Neural cell (in vitro differentiated cells): ENCODE measurements at regions not wholly inside any gene's neighbourhood (a gene's known extent, or its start where the extent isn't known, plus 50 kb on each side); places are given as distances from the start of the nearest gene placed in this dataset.

ENCODE experiments used
- H2AFZ ChIP-seq: fragments of 200-600, 300-800 bp; sonication (generic), shearing (Covaris generic); 2 replicates; pipeline ENCODE4 v1.6.0; 2014; ENCODE audit warnings: low read depth, mild to moderate bottlenecking, antibody characterized with exemption, low read length, moderate library complexity
- H3F3A ChIP-seq: fragments of 200-600 bp; shearing (Covaris generic); 2 replicates; pipeline ENCODE4 v1.6.1; 2016; ENCODE audit warnings: mild to moderate bottlenecking, moderate library complexity, mixed read lengths, antibody characterized with exemption, low read length; ENCODE audit not compliant: insufficient read depth, poor library complexity, severe bottlenecking
- H3K27ac ChIP-seq: fragments of 200-600, 300-800 bp; sonication (generic), shearing (Covaris generic); 2 replicates; pipeline ENCODE4 v1.5.1; 2014; ENCODE audit warnings: mild to moderate bottlenecking, low read length, moderate library complexity
- H3K27me3 ChIP-seq: fragments of 300-800, 200-600 bp; sonication (generic), shearing (Covaris generic); 2 replicates; pipeline ENCODE4 v1.6.0; 2014; ENCODE audit warnings: mild to moderate bottlenecking, low read depth, low read length, moderate library complexity; ENCODE audit not compliant: insufficient read depth
- H3K36me3 ChIP-seq: fragments of 300-800, 200-600 bp; sonication (generic), shearing (Covaris generic); 2 replicates; pipeline ENCODE4 v1.5.1; 2014; ENCODE audit warnings: mild to moderate bottlenecking, antibody characterized with exemption, low read length, moderate library complexity; ENCODE audit not compliant: insufficient read depth
- H3K4me2 ChIP-seq: fragments of 300-800, 200-600 bp; sonication (generic), shearing (Covaris generic); 2 replicates; pipeline ENCODE4 v1.6.0; 2014; ENCODE audit warnings: mild to moderate bottlenecking, low read length
- H3K4me3 ChIP-seq: fragments of 300-800, 200-600 bp; sonication (generic), shearing (Covaris generic); 2 replicates; pipeline ENCODE4 v1.5.1; 2014; ENCODE audit warnings: mild to moderate bottlenecking, low read length, moderate library complexity
- H3K79me2 ChIP-seq: fragments of 200-600 bp; shearing (Covaris generic); replicated peaks from 2 replicates; pipeline ENCODE4 v1.6.0; 2014; ENCODE audit warnings: mild to moderate bottlenecking, low read length, moderate library complexity; ENCODE audit not compliant: insufficient read depth
- H3K9ac ChIP-seq: fragments of 300-800, 200-600 bp; sonication (generic), shearing (Covaris generic); 2 replicates; pipeline ENCODE4 v1.6.1; 2016; ENCODE audit warnings: mild to moderate bottlenecking, low read length, mixed read lengths
- H3K9me2 ChIP-seq: fragments of 200-600 bp; shearing (Covaris generic); 2 replicates; pipeline ENCODE4 v1.6.1; 2016; ENCODE audit warnings: mild to moderate bottlenecking, low read length, mixed read lengths; ENCODE audit not compliant: insufficient read depth
- H3K9me3 ChIP-seq: fragments of 200-600, 300-800 bp; sonication (generic), shearing (Covaris generic); 2 replicates; pipeline ENCODE4 v1.6.1; 2016; ENCODE audit warnings: mild to moderate bottlenecking, mixed run types, low read length, moderate library complexity, mixed read lengths
- H4K20me1 ChIP-seq: fragments of 200-600 bp; shearing (Covaris generic); 2 replicates; pipeline ENCODE4 v1.6.1; 2016; ENCODE audit warnings: mild to moderate bottlenecking, mixed run types; ENCODE audit not compliant: insufficient read depth
- CTCF ChIP-seq: fragments of 450-650 bp; IDR thresholded peaks from 2 replicates; pipeline ENCODE4 v1.5.1; 2014; ENCODE audit warnings: antibody characterized with exemption, mild to moderate bottlenecking, moderate library complexity; ENCODE audit not compliant: poor library complexity, severe bottlenecking
- EP300 ChIP-seq: fragments of 450-650 bp; conservative IDR thresholded peaks from 2 replicates; pipeline ENCODE4 v1.6.1; 2014; ENCODE audit warnings: antibody characterized with exemption, mild to moderate bottlenecking, moderate library complexity; ENCODE audit not compliant: poor library complexity, severe bottlenecking
- EZH2 ChIP-seq: fragments of 200-600, 300-800 bp; shearing (Covaris generic), sonication (generic); IDR thresholded peaks from 2 replicates; pipeline ENCODE4 v1.6.1; 2014; ENCODE audit warnings: antibody characterized with exemption, low read length, borderline replicate concordance, mild to moderate bottlenecking; ENCODE audit not compliant: insufficient read depth, poor library complexity, severe bottlenecking
- MXI1 ChIP-seq: fragments of 450-650 bp; conservative IDR thresholded peaks from 2 replicates; pipeline ENCODE4 v1.6.1; 2014; ENCODE audit warnings: antibody characterized with exemption, mild to moderate bottlenecking; ENCODE audit not compliant: poor library complexity, severe bottlenecking
- POLR2AphosphoS5 ChIP-seq: IDR thresholded peaks from 2 replicates; pipeline ENCODE4 v1.6.1; 2012
- RAD21 ChIP-seq: fragments of 450-650 bp; conservative IDR thresholded peaks from 2 replicates; pipeline ENCODE4 v1.6.1; 2014; ENCODE audit warnings: antibody characterized with exemption, mild to moderate bottlenecking, moderate library complexity
- SMC3 ChIP-seq: fragments of 450-650 bp; conservative IDR thresholded peaks from 2 replicates; pipeline ENCODE4 v1.6.1; 2014; ENCODE audit warnings: antibody characterized with exemption, mild to moderate bottlenecking, moderate library complexity; ENCODE audit not compliant: poor library complexity
- TAF1 ChIP-seq: IDR thresholded peaks from 2 replicates; pipeline ENCODE4 v1.6.1; 2012; ENCODE audit warnings: low read depth
- TF ChIP-seq, protein P1 (sequence below): IDR thresholded peaks from 2 replicates; pipeline ENCODE4 v1.6.1; 2012; ENCODE audit warnings: borderline replicate concordance

DNA sequence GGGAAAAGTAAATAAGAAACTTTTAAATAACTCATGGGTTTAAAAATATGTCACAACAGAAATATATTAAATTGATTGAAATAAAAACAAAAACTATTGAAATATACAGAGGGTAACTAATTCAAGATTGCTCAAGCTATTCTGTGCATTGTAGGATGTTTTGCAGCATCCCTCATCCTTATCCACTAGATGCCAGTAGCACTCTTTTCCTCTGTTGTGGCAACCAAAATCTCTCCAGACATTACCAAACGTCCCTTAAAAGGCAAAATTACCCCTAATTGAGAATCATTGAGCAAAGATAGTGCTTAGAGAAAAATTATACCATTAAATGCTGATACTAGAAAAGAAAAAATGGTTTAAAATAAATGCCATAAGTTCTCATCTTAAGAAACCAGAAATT is 682.6 kb downstream of the RWDD3 start:
- no peak overlapping the region for H3K4me2 ChIP-seq
- H3K9me2 ChIP-seq, result no peaks in the 10 kb centered on the region
- H3K9ac ChIP-seq, result no peak overlapping the region
- H3K79me2 ChIP-seq, result no peaks in the 10 kb centered on the region
- no peaks in the 10 kb centered on the region for H3F3A ChIP-seq
- no peaks in the 10 kb centered on the region for H3K36me3 ChIP-seq
- no peaks in the 10 kb centered on the region for H3K27me3 ChIP-seq
- no peak overlapping the region for H3K27ac ChIP-seq
- H3K9me3 ChIP-seq, result no peaks in the 10 kb centered on the region
- no peak overlapping the region for H3K4me3 ChIP-seq
- TF ChIP-seq EP300, result no peak
- no peak for TF ChIP-seq MXI1
- peak; percentile 45 for TF ChIP-seq CTCF
- peak; percentile 51 for TF ChIP-seq SMC3
- TF ChIP-seq TAF1, result no peak
- TF ChIP-seq, protein P1, sequence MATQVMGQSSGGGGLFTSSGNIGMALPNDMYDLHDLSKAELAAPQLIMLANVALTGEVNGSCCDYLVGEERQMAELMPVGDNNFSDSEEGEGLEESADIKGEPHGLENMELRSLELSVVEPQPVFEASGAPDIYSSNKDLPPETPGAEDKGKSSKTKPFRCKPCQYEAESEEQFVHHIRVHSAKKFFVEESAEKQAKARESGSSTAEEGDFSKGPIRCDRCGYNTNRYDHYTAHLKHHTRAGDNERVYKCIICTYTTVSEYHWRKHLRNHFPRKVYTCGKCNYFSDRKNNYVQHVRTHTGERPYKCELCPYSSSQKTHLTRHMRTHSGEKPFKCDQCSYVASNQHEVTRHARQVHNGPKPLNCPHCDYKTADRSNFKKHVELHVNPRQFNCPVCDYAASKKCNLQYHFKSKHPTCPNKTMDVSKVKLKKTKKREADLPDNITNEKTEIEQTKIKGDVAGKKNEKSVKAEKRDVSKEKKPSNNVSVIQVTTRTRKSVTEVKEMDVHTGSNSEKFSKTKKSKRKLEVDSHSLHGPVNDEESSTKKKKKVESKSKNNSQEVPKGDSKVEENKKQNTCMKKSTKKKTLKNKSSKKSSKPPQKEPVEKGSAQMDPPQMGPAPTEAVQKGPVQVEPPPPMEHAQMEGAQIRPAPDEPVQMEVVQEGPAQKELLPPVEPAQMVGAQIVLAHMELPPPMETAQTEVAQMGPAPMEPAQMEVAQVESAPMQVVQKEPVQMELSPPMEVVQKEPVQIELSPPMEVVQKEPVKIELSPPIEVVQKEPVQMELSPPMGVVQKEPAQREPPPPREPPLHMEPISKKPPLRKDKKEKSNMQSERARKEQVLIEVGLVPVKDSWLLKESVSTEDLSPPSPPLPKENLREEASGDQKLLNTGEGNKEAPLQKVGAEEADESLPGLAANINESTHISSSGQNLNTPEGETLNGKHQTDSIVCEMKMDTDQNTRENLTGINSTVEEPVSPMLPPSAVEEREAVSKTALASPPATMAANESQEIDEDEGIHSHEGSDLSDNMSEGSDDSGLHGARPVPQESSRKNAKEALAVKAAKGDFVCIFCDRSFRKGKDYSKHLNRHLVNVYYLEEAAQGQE, result no peak
- TF ChIP-seq EZH2, result no peak
- TF ChIP-seq POLR2AphosphoS5, result no peak
- TF ChIP-seq RAD21, result peak; percentile 56
- H4K20me1 ChIP-seq, result no peaks in the 10 kb centered on the region
- no peak overlapping the region for H2AFZ ChIP-seq

- TF ChIP-seq POLR2AphosphoS5 (no peak), MXI1 (no peak), EZH2 (no peak), CTCF (no peak), TAF1 (no peak), EP300 (no peak), SMC3 (no peak), RAD21 (no peak)
- TF ChIP-seq, protein P1, result no peak
- H3K4me3 ChIP-seq, result no peak overlapping the region
- no peak overlapping the region for H2AFZ ChIP-seq
- H3K36me3 ChIP-seq, result no peaks in the 10 kb centered on the region
- H3F3A ChIP-seq, result no peaks in the 10 kb centered on the region
- H3K9me3 ChIP-seq, result no peaks in the 10 kb centered on the region
- no peaks in the 10 kb centered on the region for H3K9me2 ChIP-seq
- no peak overlapping the region for H3K9ac ChIP-seq
- H3K27ac ChIP-seq, result no peak overlapping the region
- H3K79me2 ChIP-seq, result no peaks in the 10 kb centered on the region
- H3K4me2 ChIP-seq, result no peak overlapping the region
- no peaks in the 10 kb centered on the region for H4K20me1 ChIP-seq
- no peaks in the 10 kb centered on the region for H3K27me3 ChIP-seq
These were observed 690.7 kb downstream of the RWDD3 start for GRCh38 chr1:95924684-95925083.
